Activated CD4-positive, alpha-beta T cell treated with anti-CD3 and anti-CD28 coated beads, Interleukin-2, amount 10 ng/mL, durations not matched to agents 24 days and 14 days (primary cell): ENCODE measurements at regions not wholly inside any gene's neighbourhood (a gene's known extent, or its start where the extent isn't known, plus 50 kb on each side); places are given as distances from the start of the nearest gene placed in this dataset.
A peak's percentile ranks its signal among the peaks of the same experiment; 100 is the strongest.

ENCODE experiments used
- DNase-seq: peaks from one replicate; pipeline ENCODE4 v3.0.0; 2022
- H3K27ac Mint-ChIP-seq: one replicate; pipeline ENCODE4 v1.8.0; 2022; ENCODE audit warnings: mild to moderate bottlenecking, mixed read lengths
- H3K27me3 Mint-ChIP-seq: one replicate; pipeline ENCODE4 v1.8.0; 2022; ENCODE audit warnings: mixed read lengths
- H3K36me3 Mint-ChIP-seq: one replicate; pipeline ENCODE4 v1.8.0; 2022; ENCODE audit warnings: low read depth, mild to moderate bottlenecking, mixed read lengths
- H3K4me1 Mint-ChIP-seq: one replicate; pipeline ENCODE4 v1.8.0; 2021; ENCODE audit warnings: mixed read lengths
- H3K4me3 Mint-ChIP-seq: one replicate; pipeline ENCODE4 v1.8.0; 2022; ENCODE audit warnings: mild to moderate bottlenecking, moderate library complexity, mixed read lengths
- H3K9me3 Mint-ChIP-seq: one replicate; pipeline ENCODE4 v1.8.0; 2021; ENCODE audit warnings: mixed read lengths
- intact Hi-C: fragments of 100-400 bp; cut with micrococcal nuclease; formaldehyde crosslinking; loops from one replicate; pipeline ENCODE4 v1.15.1; 2023

- intact Hi-C loops = no loop called here
Measured at GRCh38 chr6:110033101-110033500, 55.0 kb downstream of the GPR6 start.

GRCh38 chr6:110033749-110034666 lies 55.9 kb downstream of the GPR6 start:
- Mint-ChIP-seq H3K4me3 (no peak overlapping the region), H3K36me3 (no peaks in the 10 kb centered on the region), H3K27me3 (no peaks in the 10 kb centered on the region), H3K9me3 (no peaks in the 10 kb centered on the region), H3K4me1 (no peaks in the 10 kb centered on the region), H3K27ac (no peak overlapping the region)
- DNase-seq = peak; percentile 37
- intact Hi-C loops = no loop called here

More at GRCh38 chr6:110033101-110033500, 55.0 kb downstream of the GPR6 start:
- H3K4me1 Mint-ChIP-seq = no peaks in the 10 kb centered on the region
- no peaks in the 10 kb centered on the region for H3K27me3 Mint-ChIP-seq
- no peak for DNase-seq
- H3K4me3 Mint-ChIP-seq = no peak overlapping the region
- H3K36me3 Mint-ChIP-seq = no peaks in the 10 kb centered on the region
- no peaks in the 10 kb centered on the region for H3K9me3 Mint-ChIP-seq
- no peak overlapping the region for H3K27ac Mint-ChIP-seq

DNA sequence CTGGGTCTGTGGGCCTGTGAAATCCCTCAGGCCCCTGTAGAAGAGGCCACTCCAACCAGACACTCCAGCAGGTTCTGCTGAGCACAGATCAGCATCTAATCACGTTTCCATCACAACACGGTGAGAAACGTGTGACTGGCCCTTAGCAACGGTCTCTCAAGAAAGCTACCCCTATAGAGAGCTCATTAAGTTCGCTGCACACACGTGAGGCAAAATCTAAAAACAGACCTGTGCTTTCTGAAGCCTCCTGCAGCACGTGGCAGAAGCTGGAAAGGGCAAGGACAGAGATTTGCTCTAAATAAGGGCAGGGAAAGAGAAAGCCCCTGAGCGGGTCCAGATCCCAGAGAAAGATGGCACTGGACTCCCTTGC lies 56.5 kb downstream of the GPR6 start:
- Mint-ChIP-seq H3K27me3 (no peaks in the 10 kb centered on the region), H3K4me1 (peaks cover 5% of the 10 kb centered on the region), H3K9me3 (no peaks in the 10 kb centered on the region), H3K27ac (no peak overlapping the region), H3K4me3 (no peak overlapping the region), H3K36me3 (no peaks in the 10 kb centered on the region)
- peak; percentile 39 for DNase-seq
- intact Hi-C loops = loop anchor here (5.0 kb wide), 1 partner anchor 437 kb away; no protein-coding TSS in a partner anchor

DNA sequence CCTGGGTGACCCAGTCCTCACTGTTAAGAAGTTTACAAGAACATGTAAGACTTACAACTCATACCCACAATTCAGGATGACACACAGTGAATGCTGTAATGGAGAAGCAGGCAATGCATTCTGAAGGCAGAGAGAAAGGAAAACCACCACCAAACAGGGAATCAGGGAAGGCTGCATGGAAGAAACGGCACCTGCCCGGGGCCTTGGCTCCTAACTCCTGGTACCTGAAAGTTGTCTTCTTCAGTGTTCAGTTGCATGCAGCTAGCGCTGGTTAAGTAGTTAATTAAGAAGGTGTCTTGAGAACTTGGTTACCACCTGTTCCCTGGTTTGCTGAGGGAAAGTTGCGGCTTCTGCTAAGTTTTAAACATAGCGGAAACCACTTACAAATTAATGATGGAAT lies 57.2 kb downstream of the GPR6 start:
- peaks cover 8% of the 10 kb centered on the region for H3K4me1 Mint-ChIP-seq
- no peaks in the 10 kb centered on the region for H3K27me3 Mint-ChIP-seq
- no peaks in the 10 kb centered on the region for H3K9me3 Mint-ChIP-seq
- peak; percentile 54 for DNase-seq
- intact Hi-C loops = loop anchor here (5.0 kb wide), 1 partner anchor 438 kb away; no protein-coding TSS in a partner anchor
- H3K36me3 Mint-ChIP-seq = no peaks in the 10 kb centered on the region
- no peak overlapping the region for H3K4me3 Mint-ChIP-seq
- no peak overlapping the region for H3K27ac Mint-ChIP-seq

GRCh38 chr6:110036408-110037302 lies 58.5 kb downstream of the GPR6 start:
- peaks cover 12% of the 10 kb centered on the region for H3K4me1 Mint-ChIP-seq
- H3K36me3 Mint-ChIP-seq = no peaks in the 10 kb centered on the region
- no peaks in the 10 kb centered on the region for H3K9me3 Mint-ChIP-seq
- intact Hi-C loops = loop anchor here (5.0 kb wide), 1 partner anchor 439 kb away; no protein-coding TSS in a partner anchor
- H3K4me3 Mint-ChIP-seq = no peak overlapping the region
- peak; percentile 50 for DNase-seq
- H3K27me3 Mint-ChIP-seq = peaks cover 1% of the 10 kb centered on the region
- H3K27ac Mint-ChIP-seq = no peak overlapping the region

GRCh38 chr6:110037726-110038295 lies 59.7 kb downstream of the GPR6 start:
- peaks cover 1% of the 10 kb centered on the region for H3K27me3 Mint-ChIP-seq
- no peak overlapping the region for H3K27ac Mint-ChIP-seq
- H3K4me1 Mint-ChIP-seq = peaks cover 12% of the 10 kb centered on the region
- H3K36me3 Mint-ChIP-seq = no peaks in the 10 kb centered on the region
- no peak overlapping the region for H3K4me3 Mint-ChIP-seq
- intact Hi-C loops = loop anchor here (2.0 to 5.0 kb wide), 2 partner anchors 353 to 441 kb away; no protein-coding TSS in a partner anchor
- DNase-seq = peak; percentile 48
- H3K9me3 Mint-ChIP-seq = no peaks in the 10 kb centered on the region

GRCh38 chr6:110039364-110039980 lies 61.4 kb downstream of the GPR6 start:
- Mint-ChIP-seq H3K27me3 (peaks cover 1% of the 10 kb centered on the region), H3K4me1 (peaks cover 14% of the 10 kb centered on the region), H3K9me3 (no peaks in the 10 kb centered on the region), H3K36me3 (no peaks in the 10 kb centered on the region), H3K27ac (peak overlapping the region; percentile 84), H3K4me3 (peak overlapping the region; percentile 82)
- DNase-seq = peak; percentile 94
- intact Hi-C loops = loop anchor here (1.0 to 5.0 kb wide), 4 partner anchors 334 to 512 kb away; no protein-coding TSS in a partner anchor

- Mint-ChIP-seq H3K27me3 (peaks cover 1% of the 10 kb centered on the region), H3K36me3 (no peaks in the 10 kb centered on the region), H3K9me3 (no peaks in the 10 kb centered on the region), H3K4me1 (peaks cover 14% of the 10 kb centered on the region), H3K4me3 (peak overlapping the region; percentile 82), H3K27ac (peak overlapping the region; percentile 84)
- intact Hi-C loops = loop anchor here (1.0 to 5.0 kb wide), 4 partner anchors 335 to 513 kb away; no protein-coding TSS in a partner anchor
- DNase-seq = peak; percentile 80
Measured at GRCh38 chr6:110039981-110040383, 61.9 kb downstream of the GPR6 start.

GRCh38 chr6:110040716-110041115 lies 62.6 kb downstream of the GPR6 start:
- Mint-ChIP-seq H3K4me1 (peaks cover 14% of the 10 kb centered on the region), H3K4me3 (peak overlapping the region; percentile 55), H3K27me3 (peaks cover 1% of the 10 kb centered on the region), H3K27ac (peak overlapping the region; percentile 73), H3K36me3 (no peaks in the 10 kb centered on the region), H3K9me3 (no peaks in the 10 kb centered on the region)
- no peak for DNase-seq
- intact Hi-C loops = no loop called here

DNA sequence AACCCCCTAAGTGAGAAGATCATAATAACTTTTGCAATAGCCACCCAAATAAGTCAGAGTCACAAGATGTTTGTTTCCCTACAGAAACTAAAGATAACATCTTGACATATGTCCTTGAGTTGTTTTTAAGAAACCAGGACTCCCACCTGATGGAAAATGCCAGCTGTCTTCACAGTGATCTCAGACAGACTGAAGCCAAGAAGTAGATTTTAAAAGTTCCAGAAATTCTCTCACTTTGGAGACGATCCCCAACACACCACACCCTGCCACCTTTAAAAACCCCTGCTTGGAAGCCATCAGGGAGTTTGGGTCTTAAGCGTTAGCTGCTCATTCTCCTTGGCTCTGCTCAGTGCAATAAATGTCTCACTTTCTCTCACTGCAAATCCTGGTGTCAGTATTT lies 63.0 kb downstream of the GPR6 start:
- peak overlapping the region; percentile 55 for H3K4me3 Mint-ChIP-seq
- intact Hi-C loops = no loop called here
- H3K27ac Mint-ChIP-seq = peak overlapping the region; percentile 73

DNA sequence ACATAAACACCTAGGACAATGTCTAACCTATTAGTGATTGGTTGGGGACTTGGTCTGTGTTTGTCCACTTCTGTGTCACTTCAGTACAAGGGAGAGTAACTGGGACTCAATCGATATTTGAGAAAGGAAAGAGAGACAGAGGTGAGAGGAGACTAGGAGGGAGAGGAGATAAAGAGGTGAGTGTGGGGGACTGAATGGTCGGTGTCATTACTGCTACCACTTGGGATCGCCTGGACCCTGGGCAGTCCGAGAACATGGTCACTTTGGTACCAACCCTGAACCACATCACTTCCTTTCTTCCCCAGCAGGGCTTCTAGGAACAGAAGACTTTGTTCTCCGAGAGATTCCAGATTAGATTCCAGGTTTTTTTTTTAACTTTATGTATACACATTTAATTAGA lies 63.7 kb downstream of the GPR6 start:
- no peaks in the 10 kb centered on the region for H3K36me3 Mint-ChIP-seq
- no peak overlapping the region for H3K27ac Mint-ChIP-seq
- intact Hi-C loops = no loop called here
- no peaks in the 10 kb centered on the region for H3K9me3 Mint-ChIP-seq
- peaks cover 14% of the 10 kb centered on the region for H3K4me1 Mint-ChIP-seq
- H3K27me3 Mint-ChIP-seq = peaks cover 3% of the 10 kb centered on the region
- peak; percentile 43 for DNase-seq
- no peak overlapping the region for H3K4me3 Mint-ChIP-seq

More for the DNA sequence above, 63.0 kb downstream of the GPR6 start:
- Mint-ChIP-seq H3K27me3 (peaks cover 1% of the 10 kb centered on the region), H3K4me1 (peaks cover 14% of the 10 kb centered on the region), H3K36me3 (no peaks in the 10 kb centered on the region), H3K9me3 (no peaks in the 10 kb centered on the region)
- peak; percentile 52 for DNase-seq

DNA sequence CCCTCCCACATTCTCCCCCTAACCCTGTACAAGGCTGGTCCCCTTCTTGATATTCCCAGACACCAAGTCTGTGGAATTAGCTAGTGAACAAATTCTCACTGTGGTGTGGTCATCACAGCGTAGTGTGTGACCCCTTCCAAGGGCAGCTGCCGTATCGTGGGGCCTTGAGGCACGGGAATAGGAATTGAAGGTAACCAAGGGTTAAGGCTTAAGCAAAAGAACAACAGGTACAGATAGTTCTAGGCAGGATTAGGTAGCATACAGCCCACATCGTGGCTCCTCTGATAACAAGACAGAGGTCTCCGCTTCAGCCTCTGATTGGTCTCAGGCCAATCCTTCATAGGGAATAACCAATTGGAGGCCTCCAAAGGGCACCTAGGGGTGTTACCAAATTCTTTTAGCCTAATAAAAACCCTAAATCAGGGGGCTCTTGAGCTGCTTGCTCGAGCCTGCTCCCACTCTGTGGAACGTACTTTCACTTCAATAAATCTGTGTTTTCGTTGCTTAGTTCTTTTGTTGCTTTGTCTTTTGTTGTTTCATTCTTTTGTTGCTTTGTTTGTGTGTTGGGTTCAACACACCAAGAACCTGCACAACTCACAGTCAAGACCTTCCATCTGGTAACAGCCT lies 64.7 kb downstream of the GPR6 start:
- no peak overlapping the region for H3K4me3 Mint-ChIP-seq
- H3K27ac Mint-ChIP-seq = no peak overlapping the region
- no peaks in the 10 kb centered on the region for H3K36me3 Mint-ChIP-seq
- H3K9me3 Mint-ChIP-seq = no peaks in the 10 kb centered on the region
- H3K4me1 Mint-ChIP-seq = peaks cover 14% of the 10 kb centered on the region
- peaks cover 3% of the 10 kb centered on the region for H3K27me3 Mint-ChIP-seq
- intact Hi-C loops = no loop called here
- DNase-seq = peak; percentile 44
